H9 (cell line): ENCODE measurements at regions not wholly inside any gene's neighbourhood (a gene's known extent, or its start where the extent isn't known, plus 50 kb on each side); places are given as distances from the start of the nearest gene placed in this dataset.

ENCODE experiments used
- DNase-seq: peaks from one replicate; pipeline ENCODE4 v3.0.0-alpha.2; 2017
- H2AFZ ChIP-seq: one replicate; pipeline ENCODE4 v1.6.1; 2013; ENCODE audit warnings: mild to moderate bottlenecking, low read length, control low read depth, moderate library complexity
- H2AK5ac ChIP-seq: 2 replicates; pipeline ENCODE4 v1.6.1; 2013; ENCODE audit warnings: low read length, control low read depth, mixed read lengths; ENCODE audit not compliant: insufficient read length
- H2BK120ac ChIP-seq: one replicate; pipeline ENCODE4 v1.6.1; 2013; ENCODE audit warnings: low read depth, mild to moderate bottlenecking, low read length, control low read depth, inconsistent platforms; ENCODE audit not compliant: poor library complexity, severe bottlenecking
- H2BK12ac ChIP-seq: 2 replicates; pipeline ENCODE4 v1.6.1; 2013; ENCODE audit warnings: low read length, control low read depth, mixed read lengths, low read depth; ENCODE audit not compliant: insufficient read length
- H2BK15ac ChIP-seq: 2 replicates; pipeline ENCODE4 v1.6.1; 2013; ENCODE audit warnings: low read depth, low read length, control low read depth
- H2BK20ac ChIP-seq: one replicate; pipeline ENCODE4 v1.6.1; 2013; ENCODE audit warnings: low read depth, mild to moderate bottlenecking, low read length, control low read depth, inconsistent platforms; ENCODE audit not compliant: poor library complexity, severe bottlenecking
- H2BK5ac ChIP-seq: 2 replicates; pipeline ENCODE4 v1.6.1; 2013; ENCODE audit warnings: low read length, control low read depth, mixed read lengths; ENCODE audit not compliant: insufficient read length
- H3K14ac ChIP-seq: 2 replicates; pipeline ENCODE4 v1.6.1; 2013; ENCODE audit warnings: low read length, control low read depth; ENCODE audit not compliant: insufficient read depth
- H3K18ac ChIP-seq: 2 replicates; pipeline ENCODE4 v1.6.1; 2013; ENCODE audit warnings: low read depth, mild to moderate bottlenecking, mixed read lengths, low read length, control low read depth; ENCODE audit not compliant: insufficient read length
- H3K23ac ChIP-seq: 2 replicates; pipeline ENCODE4 v1.6.1; 2013; ENCODE audit warnings: low read length, control low read depth, mixed read lengths, low read depth; ENCODE audit not compliant: insufficient read length
- H3K23me2 ChIP-seq: 2 replicates; pipeline ENCODE4 v1.6.1; 2013; ENCODE audit warnings: low read depth, mild to moderate bottlenecking, mixed read lengths, low read length, control low read depth; ENCODE audit not compliant: insufficient read length, poor library complexity, severe bottlenecking
- H3K27ac ChIP-seq: 2 replicates; pipeline ENCODE4 v1.5.1; 2013; ENCODE audit warnings: low read length, control low read depth, mixed read lengths, low read depth; ENCODE audit not compliant: insufficient read length
- H3K27me3 ChIP-seq: 2 replicates; pipeline ENCODE4 v1.6.1; 2013; ENCODE audit warnings: low read length, control low read depth, inconsistent platforms; ENCODE audit not compliant: insufficient read depth
- H3K4ac ChIP-seq: 2 replicates; pipeline ENCODE4 v1.6.1; 2013; ENCODE audit warnings: low read depth, mild to moderate bottlenecking, control low read depth, inconsistent platforms, low read length, moderate library complexity
- H3K4me1 ChIP-seq: 2 replicates; pipeline ENCODE4 v1.6.1; 2013; ENCODE audit warnings: low read length, control low read depth, inconsistent platforms; ENCODE audit not compliant: insufficient read depth
- H3K4me2 ChIP-seq: 2 replicates; pipeline ENCODE4 v1.6.1; 2013; ENCODE audit warnings: low read length, control low read depth, mixed read lengths; ENCODE audit not compliant: insufficient read length, insufficient read depth
- H3K56ac ChIP-seq: 2 replicates; pipeline ENCODE4 v1.6.1; 2013; ENCODE audit warnings: low read depth, mild to moderate bottlenecking, mixed read lengths, low read length, control low read depth; ENCODE audit not compliant: insufficient read length
- H3K79me1 ChIP-seq: 2 replicates; pipeline ENCODE4 v1.6.1; 2013; ENCODE audit warnings: low read depth, mild to moderate bottlenecking, moderate library complexity, low read length, control low read depth, inconsistent platforms; ENCODE audit not compliant: insufficient read depth, poor library complexity, severe bottlenecking
- H3K79me2 ChIP-seq: 2 replicates; pipeline ENCODE4 v1.6.1; 2013; ENCODE audit warnings: low read length, control low read depth, inconsistent platforms; ENCODE audit not compliant: insufficient read depth
- H3K9ac ChIP-seq: 2 replicates; pipeline ENCODE4 v1.6.1; 2013; ENCODE audit warnings: low read length, control low read depth, mixed read lengths; ENCODE audit not compliant: insufficient read length; ENCODE audit errors: extremely low read depth
- H3K9me3 ChIP-seq: one replicate; pipeline ENCODE4 v1.6.1; 2013; ENCODE audit warnings: low read depth, low read length, inconsistent platforms; ENCODE audit not compliant: control insufficient read depth
- H3T11ph ChIP-seq: one replicate; pipeline ENCODE4 v1.6.1; 2013; ENCODE audit warnings: mild to moderate bottlenecking, low read length, control low read depth, inconsistent platforms
- H4K20me1 ChIP-seq: one replicate; pipeline ENCODE4 v1.6.1; 2013; ENCODE audit not compliant: control insufficient read depth, insufficient read length, insufficient read depth
- H4K5ac ChIP-seq: 2 replicates; pipeline ENCODE4 v1.6.1; 2013; ENCODE audit warnings: low read depth, mild to moderate bottlenecking, mixed read lengths, low read length, control low read depth; ENCODE audit not compliant: insufficient read length
- H4K8ac ChIP-seq: replicated peaks from 2 replicates; pipeline ENCODE4 v1.6.1; 2013; ENCODE audit warnings: low read length, control low read depth, mixed read lengths, low read depth; ENCODE audit not compliant: insufficient read length
- H4K91ac ChIP-seq: 2 replicates; pipeline ENCODE4 v1.6.1; 2013; ENCODE audit warnings: low read depth, mild to moderate bottlenecking, moderate library complexity, mixed read lengths, low read length, control low read depth; ENCODE audit not compliant: insufficient read length
- H3K27ac Mint-ChIP-seq, 3 experiments: 2 replicates in 2 of 3; 3 replicates in 1 of 3; pipeline ENCODE4 v1.8.0; 2020 to 2021; ENCODE audit warnings: mixed read lengths in 3 of 3, mild to moderate bottlenecking in 1 of 3, moderate library complexity in 1 of 3
- H3K27me3 Mint-ChIP-seq: 2 replicates; pipeline ENCODE4 v1.8.0; 2021; ENCODE audit warnings: low read depth, mild to moderate bottlenecking, moderate library complexity, mixed read lengths
- H3K36me3 Mint-ChIP-seq, 3 experiments: 2 replicates in 2 of 3; 3 replicates in 1 of 3; pipeline ENCODE4 v1.8.0; 2020 to 2021; ENCODE audit warnings: low read depth in 3 of 3, mixed read lengths in 3 of 3; ENCODE audit not compliant: insufficient read depth in 1 of 3
- H3K4me1 Mint-ChIP-seq, 2 experiments: 2 replicates each; pipeline ENCODE4 v1.8.0; 2020; ENCODE audit warnings: mixed read lengths in 2 of 2
- H3K4me3 Mint-ChIP-seq, 2 experiments: 2 replicates in 1 of 2; 3 replicates in 1 of 2; pipeline ENCODE4 v1.8.0; 2020 to 2021; ENCODE audit warnings: mild to moderate bottlenecking in 2 of 2, mixed read lengths in 2 of 2, moderate library complexity in 1 of 2
- H3K9me3 Mint-ChIP-seq, 2 experiments: 2 replicates in 1 of 2; 3 replicates in 1 of 2; pipeline ENCODE4 v1.8.0; 2020; ENCODE audit warnings: mild to moderate bottlenecking in 2 of 2, mixed read lengths in 2 of 2, moderate library complexity in 1 of 2
- CTCF ChIP-seq: fragments of 200-600 bp; sonication (generic); conservative IDR thresholded peaks from 3 replicates; pipeline ENCODE4 v1.8.0; 2021; ENCODE audit warnings: antibody characterized with exemption, mild to moderate bottlenecking
- WGBS: extraction: QIAGEN DNeasy Blood & Tissue Kit; methylation state at CpG from one replicate; pipeline ENCODE4 v1.1.7; 2013; ENCODE audit warnings: missing lambda C conversion rate, low lambda C conversion rate, mixed read lengths; ENCODE audit not compliant: insufficient read length; ENCODE audit errors: extremely low coverage; 5-methylcytosine and 5-hydroxymethylcytosine counted together

GRCh38 chr1:181351740-181352139 lies 131.6 kb upstream of the CACNA1E start:
- Histone ChIP-seq H2BK5ac (no peak overlapping the region), H3K23me2 (no peaks in the 10 kb centered on the region), H3K56ac (no peak overlapping the region), H2AK5ac (no peak overlapping the region), H2BK15ac (no peak overlapping the region), H3K4me1 (no peaks in the 10 kb centered on the region), H4K20me1 (no peaks in the 10 kb centered on the region), H2AFZ (no peak overlapping the region), H3K27me3 (no peaks in the 10 kb centered on the region), H3K4ac (no peak overlapping the region), H3K79me1 (no peaks in the 10 kb centered on the region), H3K23ac (no peak overlapping the region), H3K79me2 (no peaks in the 10 kb centered on the region), H4K91ac (no peak overlapping the region), H3K18ac (no peak overlapping the region), H3K9me3 (no peaks in the 10 kb centered on the region), H3K14ac (no peak overlapping the region), H2BK120ac (no peak overlapping the region), H4K5ac (no peak overlapping the region), H3T11ph (no peak overlapping the region), H2BK12ac (no peak overlapping the region), H4K8ac (no peak overlapping the region), H3K9ac (no peak overlapping the region), H3K27ac (no peak overlapping the region), H3K4me2 (no peak overlapping the region), H2BK20ac (no peak overlapping the region)
- no peaks in the 10 kb centered on the region for H3K36me3 Mint-ChIP-seq
- DNase-seq, result no peak
- H3K4me3 Mint-ChIP-seq, result no peak overlapping the region
- H3K4me1 Mint-ChIP-seq, result peaks cover 0 to 4% of the 10 kb centered on the region in 2 experiments; a peak in 2 of 4 replicates
- no peaks in the 10 kb centered on the region for H3K9me3 Mint-ChIP-seq
- no peak for TF ChIP-seq CTCF
- peaks cover 1% of the 10 kb centered on the region; the same call in 1 of the 2 replicates for H3K27me3 Mint-ChIP-seq
- WGBS, result no CpG with 5 or more reads among the region's 3 CpGs
- no peak overlapping the region for H3K27ac Mint-ChIP-seq
